ENCODE measurements at regions not wholly inside any gene's neighbourhood (a gene's known extent, or its start where the extent isn't known, plus 50 kb on each side); places are given as distances from the start of the nearest gene placed in this dataset.

DNA sequence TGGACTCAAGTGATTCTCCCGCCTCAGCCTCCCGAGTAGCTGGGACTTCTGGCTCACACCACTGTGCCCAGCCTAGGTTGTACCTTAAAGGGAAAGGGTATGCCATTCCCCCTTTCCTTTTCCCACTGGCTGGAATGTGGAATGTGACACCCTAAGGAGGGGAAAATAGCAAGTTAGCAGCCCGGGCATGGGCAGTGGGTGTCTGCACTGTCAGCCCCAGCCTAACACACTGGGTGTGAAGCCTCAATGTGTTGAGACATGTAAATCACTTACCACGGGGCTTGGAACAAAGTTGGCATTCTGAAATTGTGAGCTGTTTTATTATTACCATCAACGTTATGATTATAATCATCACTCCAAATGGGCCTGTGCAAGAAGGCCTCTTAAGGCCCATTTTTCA lies 80.8 kb upstream of the PTPN1 start:
- no peak for DNase-seq

- DNase-seq: no peak
These were observed 79.1 kb upstream of the PTPN1 start for GRCh38 chr20:50431066-50431450.

- DNase-seq: no peak
These were observed 77.0 kb upstream of the PTPN1 start for GRCh38 chr20:50433001-50433761.

- no peak for DNase-seq
These were observed 75.9 kb upstream of the PTPN1 start for GRCh38 chr20:50434321-50434652.

- DNase-seq: no peak
These were observed 75.4 kb upstream of the PTPN1 start for GRCh38 chr20:50434653-50435396.

GRCh38 chr20:50435397-50436051 lies 74.7 kb upstream of the PTPN1 start:
- DNase-seq: no peak

GRCh38 chr20:50436052-50436656 lies 74.0 kb upstream of the PTPN1 start:
- DNase-seq: no peak

DNA sequence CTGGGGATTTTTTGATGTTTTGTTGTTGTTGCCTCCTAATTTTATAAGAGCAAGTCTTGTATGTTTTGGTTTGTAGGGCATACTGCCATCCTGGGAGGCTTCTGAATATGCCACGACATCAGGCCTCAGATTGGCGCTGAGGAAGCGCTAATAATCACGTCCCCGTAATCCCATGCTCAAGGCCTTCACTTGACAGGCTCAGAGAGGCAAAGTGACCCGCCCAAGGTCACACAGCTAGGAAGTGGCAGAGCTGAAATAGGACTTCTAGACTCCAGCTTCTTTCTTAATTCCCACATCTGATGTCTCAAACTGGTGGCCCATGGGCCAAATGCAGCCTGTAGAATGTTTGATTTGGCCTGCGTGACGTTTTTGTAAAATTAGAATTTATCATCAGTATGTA lies 73.5 kb upstream of the PTPN1 start:
- DNase-seq: no peak

- peak; percentile 44 for DNase-seq
These were observed 71.2 kb upstream of the PTPN1 start for GRCh38 chr20:50438986-50439407.

DNA sequence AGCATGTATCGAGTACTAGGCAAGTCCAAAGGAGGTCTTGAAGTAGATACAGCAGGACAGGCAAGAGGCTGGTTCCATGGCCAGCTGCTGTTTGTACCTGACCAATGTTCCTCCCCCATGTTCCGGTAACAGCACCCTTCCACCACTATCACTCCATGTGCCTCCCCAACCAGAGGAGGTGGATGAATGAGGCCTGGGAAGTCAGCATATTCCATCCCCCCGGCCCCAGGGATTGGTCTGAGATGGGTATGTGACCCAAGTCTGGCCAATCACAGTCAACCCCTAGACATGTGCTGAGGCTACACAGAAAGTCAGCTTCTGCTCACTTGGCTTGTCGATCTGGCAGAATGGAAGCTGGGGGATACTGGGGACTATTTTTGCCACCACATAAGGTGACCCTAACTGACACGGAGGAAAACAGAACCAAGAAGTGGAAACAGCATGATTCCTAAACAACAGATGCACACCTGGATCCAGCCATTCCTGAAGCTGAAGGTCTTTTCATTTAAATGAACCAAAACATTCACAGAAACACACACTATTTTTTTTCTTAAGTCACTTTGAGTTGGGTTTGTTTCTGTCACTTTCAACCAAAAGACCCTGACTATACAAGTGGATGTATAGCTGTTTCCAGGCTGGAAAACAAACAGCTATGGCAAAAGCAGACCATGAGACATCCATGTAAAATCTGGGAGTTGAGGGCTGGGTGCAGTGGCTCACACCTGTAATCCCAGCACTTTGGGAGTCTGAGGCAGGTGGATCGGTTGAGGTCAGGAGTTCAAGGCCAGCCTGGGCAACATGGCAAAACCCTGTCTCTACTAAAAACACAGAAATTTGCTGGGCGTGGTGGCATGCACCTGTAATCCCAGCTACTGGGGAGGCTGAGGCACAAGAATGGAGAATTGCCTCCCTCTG lies 70.4 kb upstream of the PTPN1 start:
- DNase-seq: no peak

- DNase-seq: no peak
These were observed 67.7 kb upstream of the PTPN1 start for GRCh38 chr20:50442512-50442911.

DNA sequence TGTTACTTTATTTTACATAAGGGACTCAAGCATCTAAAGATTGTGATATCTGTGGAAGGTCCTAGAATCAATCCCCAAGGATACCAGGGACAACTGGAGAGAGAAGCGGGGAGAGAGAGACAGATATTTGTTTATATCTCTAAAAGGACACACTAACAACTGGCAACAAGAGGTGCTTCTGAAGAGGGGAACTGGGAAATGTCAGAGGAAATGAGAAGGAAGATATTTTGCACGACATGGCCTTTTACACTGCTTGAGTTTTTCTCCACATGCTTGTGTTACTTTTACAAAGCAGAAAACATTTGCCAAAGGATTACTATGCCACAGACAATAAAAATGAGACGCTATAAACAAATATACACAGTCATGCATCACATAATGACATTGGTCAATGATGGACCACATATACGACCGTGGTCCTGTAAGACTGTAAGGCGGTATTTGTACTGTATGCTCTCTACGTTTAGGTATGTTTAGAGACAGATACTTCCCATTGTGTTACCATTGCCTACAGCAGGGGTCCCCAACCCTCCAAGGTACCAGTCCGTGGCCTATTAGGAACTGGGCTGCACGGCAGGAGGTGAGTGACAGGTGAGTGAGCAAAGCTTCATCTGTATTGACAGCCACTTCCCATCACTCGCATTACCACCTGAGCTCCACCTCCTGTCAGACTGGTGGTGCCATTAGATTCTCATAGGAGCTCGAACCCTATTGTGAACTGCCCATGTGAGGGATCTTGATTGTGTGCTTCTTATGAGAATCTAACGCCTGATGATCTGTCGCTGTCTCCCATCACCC lies 64.6 kb upstream of the PTPN1 start:
- no peak for DNase-seq

DNA sequence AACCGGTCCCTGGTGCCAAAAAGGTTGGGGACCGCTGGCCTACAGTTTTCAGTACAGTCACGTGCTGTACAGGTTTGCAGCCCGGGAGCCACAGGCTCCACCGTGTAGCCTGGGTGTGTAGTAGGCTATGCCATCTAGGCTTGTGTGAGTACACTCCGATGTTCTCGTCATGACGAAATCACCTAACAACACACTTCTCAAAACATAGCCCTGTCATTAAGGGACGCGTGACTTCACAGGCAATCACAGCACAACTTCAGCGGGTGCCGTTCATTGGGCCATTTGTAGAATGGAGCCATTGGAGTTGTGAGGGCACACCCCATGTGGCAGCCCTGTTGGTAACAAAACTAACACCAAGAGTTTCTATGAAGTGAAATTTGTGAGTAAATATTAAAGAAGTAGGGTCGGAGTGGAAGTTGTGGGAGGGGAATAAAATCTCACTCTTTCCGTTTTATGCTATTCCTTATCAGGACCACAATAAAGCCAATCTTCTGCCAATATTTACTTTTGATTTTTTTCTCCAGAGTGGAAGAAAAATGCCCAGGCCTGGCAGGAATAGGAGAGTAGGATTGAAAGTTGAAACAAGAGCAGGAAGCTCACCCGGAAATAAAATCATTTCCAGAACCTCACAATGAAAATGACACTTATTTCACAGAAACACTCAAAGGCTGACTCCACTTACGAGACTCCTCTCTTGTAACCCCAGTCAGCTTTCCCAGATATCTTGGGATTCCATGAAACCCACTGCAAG lies 63.7 kb upstream of the PTPN1 start:
- DNase-seq: no peak

GRCh38 chr20:50447102-50447804 lies 62.9 kb upstream of the PTPN1 start:
- DNase-seq: no peak

DNA sequence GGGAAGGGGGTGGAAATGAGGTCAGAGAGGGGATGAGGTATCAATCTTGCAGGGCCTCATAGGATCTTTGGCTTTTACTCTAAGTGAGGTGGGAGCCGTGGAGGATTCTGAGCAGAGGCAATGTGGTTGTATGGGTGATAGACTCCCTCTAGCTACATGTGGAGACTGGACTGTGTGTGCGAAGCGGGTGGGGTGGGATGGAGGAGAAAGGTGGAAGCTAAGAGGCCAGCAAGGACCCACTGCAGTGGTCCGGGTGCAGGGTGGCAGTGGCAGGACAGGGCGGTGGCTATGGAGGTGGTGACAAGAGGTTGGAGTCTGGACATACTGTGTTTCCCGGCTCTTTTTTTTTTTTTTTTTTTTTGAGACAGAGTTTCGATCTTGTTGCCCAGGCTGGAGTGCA lies 62.4 kb upstream of the PTPN1 start:
- DNase-seq: no peak

DNA sequence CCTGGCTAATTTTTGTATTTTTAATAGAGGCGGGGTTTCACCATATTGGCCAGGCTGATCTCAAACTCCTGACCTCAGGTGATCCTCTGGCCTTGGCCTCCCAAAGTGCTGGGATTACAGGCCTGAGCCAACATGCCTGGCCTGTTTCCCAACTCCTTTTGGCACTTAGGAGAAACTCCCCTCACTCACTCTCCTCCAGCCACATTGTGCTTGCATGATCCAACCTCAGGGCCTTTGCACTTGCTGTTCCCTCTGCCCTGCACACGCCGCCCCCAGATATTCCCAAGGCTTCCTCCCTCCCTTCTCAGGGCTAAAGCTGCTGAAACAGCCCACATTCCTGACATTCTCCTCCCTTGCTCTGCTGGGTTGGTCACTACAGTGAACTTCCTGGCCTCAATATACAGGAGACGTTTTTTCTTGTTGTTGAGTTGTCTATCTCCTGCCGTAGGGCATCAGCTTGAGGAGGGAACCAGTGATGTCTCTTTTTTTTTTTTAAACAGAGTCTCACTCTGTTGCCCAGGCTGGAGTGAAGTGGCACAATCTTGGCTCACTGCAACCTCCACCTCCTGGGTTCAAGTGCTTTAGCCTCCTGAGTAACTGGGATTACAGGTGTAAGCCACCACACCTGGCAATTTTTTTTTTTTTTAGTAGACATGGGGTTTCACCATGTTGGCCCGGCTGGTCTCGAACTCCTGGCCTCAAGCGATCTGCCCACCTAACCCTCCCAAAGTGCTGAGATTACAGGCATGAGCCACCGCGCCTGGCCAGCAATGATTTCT lies 61.4 kb upstream of the PTPN1 start:
- DNase-seq: peak; percentile 67

DNA sequence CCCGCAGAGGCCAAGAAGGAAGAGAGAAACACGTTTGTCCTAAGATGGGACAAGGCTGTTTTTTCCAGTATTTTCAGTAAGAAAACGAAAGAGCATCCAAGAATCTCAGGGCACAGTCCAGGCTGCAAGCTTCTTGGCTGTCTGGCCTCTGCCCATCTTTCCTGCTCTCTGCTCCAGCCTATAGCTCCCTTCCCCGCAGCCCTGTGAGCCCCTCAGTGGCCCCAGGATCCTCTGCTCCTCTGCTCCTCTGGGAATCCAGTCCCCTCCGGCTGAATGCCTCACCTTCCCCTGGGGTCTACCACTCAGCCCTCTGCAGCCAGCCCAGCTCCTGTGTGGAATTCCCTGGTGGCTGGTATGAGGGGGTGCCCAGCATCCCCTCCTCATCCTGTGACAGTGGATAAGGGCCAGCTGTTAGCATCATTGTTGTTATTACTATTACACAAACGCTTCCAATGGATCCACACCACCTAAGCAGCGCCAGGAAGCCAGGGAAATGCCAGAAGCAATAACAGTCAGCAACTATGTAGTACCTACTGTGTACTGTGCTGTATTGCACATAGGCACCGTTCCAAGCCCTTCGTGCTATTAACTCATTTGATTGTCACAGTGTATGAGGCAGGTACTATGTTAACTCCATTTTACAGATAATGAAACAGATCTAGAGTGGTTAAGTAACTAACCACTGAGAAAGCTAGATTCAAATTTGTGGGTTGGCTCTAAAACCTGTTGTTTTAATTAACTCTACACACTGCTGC lies 60.3 kb upstream of the PTPN1 start:
- no peak for DNase-seq

DNA sequence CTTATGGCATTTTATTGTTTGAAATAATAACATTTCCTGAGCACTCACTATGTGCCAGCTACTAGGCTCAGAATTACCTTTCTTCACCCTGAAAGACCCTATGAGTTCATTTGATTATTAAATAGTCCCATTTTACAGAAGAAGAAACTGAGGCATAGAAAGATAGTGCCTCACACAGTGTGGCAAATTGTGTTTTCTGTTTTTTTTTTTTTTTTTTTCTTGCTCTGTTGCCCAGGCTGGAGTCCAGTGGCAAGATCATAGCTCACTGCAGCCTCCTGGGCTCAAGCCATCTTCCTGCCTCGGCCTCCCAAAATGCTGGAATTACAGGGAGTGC lies 59.7 kb upstream of the PTPN1 start:
- DNase-seq: no peak
